Panc1 (cell line): ENCODE measurements at regions not wholly inside any gene's neighbourhood (a gene's known extent, or its start where the extent isn't known, plus 50 kb on each side); places are given as distances from the start of the nearest gene placed in this dataset.

Experiments
- ATAC-seq: fragments of 200-7000 bp; cut with Tn5 transposase; 2 replicates; pipeline ENCODE4 v1.9.1; 2020; ENCODE audit warnings: mild to moderate bottlenecking, moderate library complexity
- BruUV-seq: library from RNA; stranded (reverse); fragments of 400-500 nt; replicated peaks from 2 replicates; lab custom pipeline; 2021; lab: Mats Ljungman, UMichigan
- CTCF ChIA-PET: fragments of 300-600 bp; sonication (Branson Sonifier 250); formaldehyde crosslinking; loops from one replicate; lab custom pipeline; 2022; ENCODE audit warnings: antibody characterized with exemption; lab: Charles Lee
- POLR2A ChIA-PET: fragments of 300-600 bp; sonication (Branson Sonifier 250); formaldehyde crosslinking; loops from one replicate; lab custom pipeline; 2022; ENCODE audit warnings: antibody characterized with exemption; lab: Charles Lee
- DNase-seq: peaks from one replicate; pipeline ENCODE4 v3.0.0-alpha.2; 2010; ENCODE audit warnings: low read depth, low spot score
- H3K27ac ChIP-seq: 2 replicates; pipeline ENCODE4 v1.5.1; 2011; ENCODE audit warnings: mild to moderate bottlenecking, low read length, inconsistent platforms
- H3K27me3 ChIP-seq: fragments of 200-500 bp; sonication (Bioruptor generic); 2 replicates; pipeline ENCODE4 v1.6.0; 2014; ENCODE audit warnings: low read length, inconsistent platforms; ENCODE audit not compliant: control insufficient read depth, insufficient read depth
- H3K36me3 ChIP-seq: fragments of 200-500 bp; sonication (Bioruptor generic); 2 replicates; pipeline ENCODE4 v1.5.1; 2014; ENCODE audit warnings: inconsistent platforms, mild to moderate bottlenecking, low read length, moderate library complexity; ENCODE audit not compliant: control insufficient read depth, insufficient read depth
- H3K4me1 ChIP-seq: 2 replicates; pipeline ENCODE4 v1.5.1; 2011; ENCODE audit warnings: inconsistent platforms, mild to moderate bottlenecking, low read length, moderate library complexity; ENCODE audit not compliant: control insufficient read depth, insufficient read depth
- H3K4me3 ChIP-seq, 2 experiments: 2 replicates each; pipeline ENCODE4 v1.5.1; 2011 to 2012; ENCODE audit warnings: low read depth in 2 of 2, low read length in 2 of 2, mild to moderate bottlenecking in 2 of 2, inconsistent platforms in 1 of 2, moderate library complexity in 1 of 2
- H3K9me3 ChIP-seq: fragments of 200-500 bp; sonication (Bioruptor generic); 2 replicates; pipeline ENCODE4 v1.5.1; 2014; ENCODE audit warnings: low read depth, mild to moderate bottlenecking, inconsistent platforms, low read length, moderate library complexity; ENCODE audit not compliant: control insufficient read depth, insufficient read depth
- CTCF ChIP-seq: fragments of 450-650 bp; IDR thresholded peaks from 2 replicates; pipeline ENCODE4 v1.5.1; 2017; ENCODE audit warnings: mild to moderate bottlenecking
- POLR2AphosphoS5 ChIP-seq: IDR thresholded peaks from 2 replicates; pipeline ENCODE4 v1.6.1; 2012; ENCODE audit warnings: mild to moderate bottlenecking, low read depth, low read length, moderate library complexity
- REST ChIP-seq, 2 experiments: IDR thresholded peaks; 2 replicates each; pipeline ENCODE4 v1.6.1; 2011 to 2012; ENCODE audit warnings: low read depth in 2 of 2, control low read depth in 1 of 2, low read length in 1 of 2, mild to moderate bottlenecking in 1 of 2, moderate library complexity in 1 of 2; ENCODE audit not compliant: insufficient read depth in 1 of 2
- SIN3A ChIP-seq: IDR thresholded peaks from 2 replicates; pipeline ENCODE4 v1.6.1; 2012; ENCODE audit warnings: low read depth, mild to moderate bottlenecking, low read length, moderate library complexity, borderline replicate concordance; ENCODE audit not compliant: insufficient read depth
- TCF7L2 ChIP-seq: IDR thresholded peaks from 2 replicates; pipeline ENCODE4 v1.6.1; 2011; ENCODE audit warnings: mild to moderate bottlenecking, low read depth, low read length, inconsistent platforms
- in situ Hi-C: cut with HindIII; loops from 2 replicates; pipeline ENCODE4 v1.10.0; 2016; ENCODE audit warnings: low sequenced_read_pairs, low pct_unique_long_range_greater_than_20kb
- intact Hi-C: fragments of 100-400 bp; cut with micrococcal nuclease; formaldehyde crosslinking; loops from one replicate; pipeline ENCODE4 v1.10.0; 2022; ENCODE audit not compliant: unreplicated experiment

- Histone ChIP-seq H3K36me3 (no peaks in the 10 kb centered on the region), H3K27me3 (no peaks in the 10 kb centered on the region), H3K9me3 (no peaks in the 10 kb centered on the region), H3K27ac (no peak overlapping the region), H3K4me3 (no peak overlapping the region), H3K4me1 (no peaks in the 10 kb centered on the region)
- CTCF ChIA-PET = no interaction called here
- in situ Hi-C loops = no loop called here
- BruUV-seq = no TSS peak
- ATAC-seq (no peak), DNase-seq (no peak)
- TF ChIP-seq REST (IDR thresholded peaks at IDR 0.05; ENCODE audit: insufficient read depth in 1 of 2, low read depth in 2 of 2, low read length in 1 of 2) (no peak), CTCF (no peak), POLR2AphosphoS5 (no peak), SIN3A (no peak), TCF7L2 (no peak)
- intact Hi-C loops = no loop called here
- POLR2A ChIA-PET = no interaction called here
Observed at GRCh38 chr7:12805518-12805928, 118.1 kb downstream of the ARL4A start.

- DNase-seq = no peak
- Histone ChIP-seq H3K27me3 (no peaks in the 10 kb centered on the region), H3K9me3 (no peaks in the 10 kb centered on the region), H3K4me3 (no peak overlapping the region), H3K27ac (no peak overlapping the region), H3K4me1 (no peaks in the 10 kb centered on the region), H3K36me3 (no peaks in the 10 kb centered on the region)
- ChIA-PET POLR2A (no interaction called here), CTCF (no interaction called here)
- TF ChIP-seq REST (IDR thresholded peaks at IDR 0.05; ENCODE audit: insufficient read depth in 1 of 2, low read depth in 2 of 2, low read length in 1 of 2) (no peak), POLR2AphosphoS5 (no peak), SIN3A (no peak), TCF7L2 (no peak), CTCF (no peak)
- intact Hi-C loops (no loop called here), in situ Hi-C loops (no loop called here)
- ATAC-seq = no peak
- no TSS peak for BruUV-seq
Observed at GRCh38 chr7:12805957-12806356, 118.5 kb downstream of the ARL4A start.
